ENCODE measurements at regions not wholly inside any gene's neighbourhood (a gene's known extent, or its start where the extent isn't known, plus 50 kb on each side); places are given as distances from the start of the nearest gene placed in this dataset.

DNA sequence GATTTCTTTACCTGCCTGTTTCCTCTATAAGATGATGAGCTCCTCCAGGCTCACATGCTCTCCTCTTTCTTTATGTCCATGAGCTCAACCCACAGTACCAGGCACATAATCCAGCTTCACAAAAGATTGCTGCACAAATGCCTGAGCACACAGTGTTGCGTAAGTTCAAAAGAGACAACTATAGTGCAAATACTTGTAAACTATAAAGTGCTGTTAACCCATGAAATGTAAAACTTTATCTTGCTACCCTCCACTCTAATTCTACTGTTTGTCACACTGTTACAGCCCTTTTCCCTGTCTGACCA lies 101.0 kb upstream of the LPP start:
- TF ChIP-seq JUND (IDR thresholded peaks at IDR 0.05) (no peak), RAD21 (IDR thresholded peaks at IDR 0.05) (no peak), FOXA1 (IDR thresholded peaks at IDR 0.05) (no peak)
- TF ChIP-seq, protein P1, sequence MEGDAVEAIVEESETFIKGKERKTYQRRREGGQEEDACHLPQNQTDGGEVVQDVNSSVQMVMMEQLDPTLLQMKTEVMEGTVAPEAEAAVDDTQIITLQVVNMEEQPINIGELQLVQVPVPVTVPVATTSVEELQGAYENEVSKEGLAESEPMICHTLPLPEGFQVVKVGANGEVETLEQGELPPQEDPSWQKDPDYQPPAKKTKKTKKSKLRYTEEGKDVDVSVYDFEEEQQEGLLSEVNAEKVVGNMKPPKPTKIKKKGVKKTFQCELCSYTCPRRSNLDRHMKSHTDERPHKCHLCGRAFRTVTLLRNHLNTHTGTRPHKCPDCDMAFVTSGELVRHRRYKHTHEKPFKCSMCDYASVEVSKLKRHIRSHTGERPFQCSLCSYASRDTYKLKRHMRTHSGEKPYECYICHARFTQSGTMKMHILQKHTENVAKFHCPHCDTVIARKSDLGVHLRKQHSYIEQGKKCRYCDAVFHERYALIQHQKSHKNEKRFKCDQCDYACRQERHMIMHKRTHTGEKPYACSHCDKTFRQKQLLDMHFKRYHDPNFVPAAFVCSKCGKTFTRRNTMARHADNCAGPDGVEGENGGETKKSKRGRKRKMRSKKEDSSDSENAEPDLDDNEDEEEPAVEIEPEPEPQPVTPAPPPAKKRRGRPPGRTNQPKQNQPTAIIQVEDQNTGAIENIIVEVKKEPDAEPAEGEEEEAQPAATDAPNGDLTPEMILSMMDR (IDR thresholded peaks at IDR 0.05; ENCODE audit: low read depth, low read length, missing input control), result no peak

Data from liver (tissue), 3 donors.